ENCODE measurements at regions not wholly inside any gene's neighbourhood (a gene's known extent, or its start where the extent isn't known, plus 50 kb on each side); places are given as distances from the start of the nearest gene placed in this dataset.

GRCh38 chr13:39910041-39910440 lies 254.6 kb downstream of the COG6 start:
- DNase-seq, result no peak
- WGBS, 3 donors, result 67 to 88% (median 75%) methylated on average over 1 of the region's 1 CpG
- H3K27me3 ChIP-seq, result no peaks in the 10 kb centered on the region
- no peaks in the 10 kb centered on the region for H3K9me3 ChIP-seq
- no peak overlapping the region for H3K4me3 ChIP-seq
- no peak overlapping the region for H3K27ac ChIP-seq
- peaks cover 4% of the 10 kb centered on the region for H3K4me1 ChIP-seq (ENCODE audit: insufficient read depth)
- TF ChIP-seq EP300 (IDR thresholded peaks at IDR 0.05) (no peak), POLR2A (IDR thresholded peaks at IDR 0.05) (no peak), CTCF (IDR thresholded peaks at IDR 0.05) (no peak)
- no peaks in the 10 kb centered on the region for H3K36me3 ChIP-seq
- intact Hi-C loops (cut with DNase I), result no loop called here

DNA sequence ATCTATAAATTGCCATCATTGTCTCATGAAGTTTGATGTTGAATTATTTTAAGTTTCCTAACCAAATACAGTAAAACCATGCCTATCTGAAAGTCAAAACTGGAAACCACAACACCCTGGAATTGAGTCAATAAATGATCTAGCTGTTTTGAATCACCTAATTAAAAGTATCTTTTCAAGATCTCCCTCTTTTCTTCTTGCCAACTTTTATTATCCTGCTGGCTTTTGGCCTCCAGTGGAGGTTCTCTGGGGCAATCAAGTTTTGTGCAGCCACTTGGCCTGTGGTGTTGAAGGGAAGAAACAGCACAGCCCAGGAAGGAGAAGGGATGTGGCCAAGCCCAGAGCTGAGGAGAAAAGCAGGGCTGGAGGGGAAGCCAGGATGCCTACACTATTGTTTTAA lies 255.4 kb downstream of the COG6 start:
- H3K27me3 ChIP-seq, result no peaks in the 10 kb centered on the region
- intact Hi-C loops (cut with DNase I), result no loop called here
- H3K4me1 ChIP-seq (ENCODE audit: insufficient read depth), result peaks cover 4% of the 10 kb centered on the region
- TF ChIP-seq EP300 (IDR thresholded peaks at IDR 0.05) (no peak), CTCF (IDR thresholded peaks at IDR 0.05) (no peak), POLR2A (IDR thresholded peaks at IDR 0.05) (no peak)
- no peak overlapping the region for H3K4me3 ChIP-seq
- no peaks in the 10 kb centered on the region for H3K9me3 ChIP-seq
- no peak for DNase-seq
- no peaks in the 10 kb centered on the region for H3K36me3 ChIP-seq
- H3K27ac ChIP-seq, result no peak overlapping the region

GRCh38 chr13:39913339-39913738 lies 257.9 kb downstream of the COG6 start:
- no peaks in the 10 kb centered on the region for H3K27me3 ChIP-seq
- no peaks in the 10 kb centered on the region for H3K36me3 ChIP-seq
- WGBS, 3 donors, result 93 to 95% (median 94%) methylated on average over 4 of the region's 4 CpGs
- no peak overlapping the region for H3K27ac ChIP-seq
- no peak overlapping the region for H3K4me3 ChIP-seq
- intact Hi-C loops (cut with DNase I), result no loop called here
- TF ChIP-seq EP300 (IDR thresholded peaks at IDR 0.05), result no peak
- no peak for TF ChIP-seq POLR2A (IDR thresholded peaks at IDR 0.05)
- TF ChIP-seq CTCF (IDR thresholded peaks at IDR 0.05), result no peak
- peaks cover 2% of the 10 kb centered on the region for H3K4me1 ChIP-seq (ENCODE audit: insufficient read depth)
- H3K9me3 ChIP-seq, result no peaks in the 10 kb centered on the region
- no peak for DNase-seq

- TF ChIP-seq EP300 (IDR thresholded peaks at IDR 0.05) (no peak), CTCF (IDR thresholded peaks at IDR 0.05) (no peak), POLR2A (IDR thresholded peaks at IDR 0.05) (no peak)
- WGBS, 3 donors, result 10 to 20% (median 12%) methylated on average over 2 of the region's 2 CpGs
- Histone ChIP-seq H3K9me3 (no peaks in the 10 kb centered on the region), H3K27me3 (no peaks in the 10 kb centered on the region), H3K27ac (no peak overlapping the region), H3K4me1 (ENCODE audit: insufficient read depth) (no peaks in the 10 kb centered on the region), H3K4me3 (no peak overlapping the region), H3K36me3 (no peaks in the 10 kb centered on the region)
- no peak for DNase-seq
- intact Hi-C loops (cut with DNase I), result no loop called here
Measured at GRCh38 chr13:39913928-39914327, 258.5 kb downstream of the COG6 start.

GRCh38 chr13:39915418-39915817 lies 260.0 kb downstream of the COG6 start:
- no peaks in the 10 kb centered on the region for H3K9me3 ChIP-seq
- no peaks in the 10 kb centered on the region for H3K4me1 ChIP-seq (ENCODE audit: insufficient read depth)
- intact Hi-C loops (cut with DNase I), result no loop called here
- TF ChIP-seq POLR2A (IDR thresholded peaks at IDR 0.05) (no peak), EP300 (IDR thresholded peaks at IDR 0.05) (no peak), CTCF (IDR thresholded peaks at IDR 0.05) (no peak)
- no peak overlapping the region for H3K4me3 ChIP-seq
- H3K27me3 ChIP-seq, result no peaks in the 10 kb centered on the region
- H3K36me3 ChIP-seq, result no peaks in the 10 kb centered on the region
- DNase-seq, result no peak
- no peak overlapping the region for H3K27ac ChIP-seq
